Type B pancreatic cell (in vitro differentiated cells): ENCODE measurements at regions not wholly inside any gene's neighbourhood (a gene's known extent, or its start where the extent isn't known, plus 50 kb on each side); places are given as distances from the start of the nearest gene placed in this dataset.

ENCODE experiments used
- DNase-seq: peaks from one replicate; pipeline ENCODE4 v3.0.0; 2021; ENCODE audit warnings: mixed read lengths; ENCODE audit not compliant: unreplicated experiment; ENCODE audit errors: extremely low spot score
- H3K27ac Mint-ChIP-seq: 2 replicates; pipeline ENCODE4 v1.8.0; 2021; ENCODE audit warnings: mild to moderate bottlenecking, mixed read lengths
- H3K27me3 Mint-ChIP-seq: 2 replicates; pipeline ENCODE4 v1.8.0; 2021; ENCODE audit warnings: mixed read lengths
- H3K36me3 Mint-ChIP-seq: 2 replicates; pipeline ENCODE4 v1.8.0; 2021; ENCODE audit warnings: mixed read lengths
- H3K4me1 Mint-ChIP-seq: one replicate; pipeline ENCODE4 v1.8.0; 2021; ENCODE audit warnings: mixed read lengths; ENCODE audit not compliant: unreplicated experiment
- H3K4me3 Mint-ChIP-seq: 2 replicates; pipeline ENCODE4 v1.8.0; 2021; ENCODE audit warnings: mild to moderate bottlenecking, mixed read lengths
- H3K9me3 Mint-ChIP-seq: 2 replicates; pipeline ENCODE4 v1.8.0; 2021; ENCODE audit warnings: mixed read lengths
- CTCF ChIP-seq: fragments of 200-600 bp; sonication (generic); conservative IDR thresholded peaks from 2 replicates; pipeline ENCODE4 v1.5.0; 2021; ENCODE audit warnings: antibody characterized with exemption, mild to moderate bottlenecking

- peaks cover 13% of the 10 kb centered on the region for H3K36me3 Mint-ChIP-seq
- DNase-seq, result no peak
- no peak overlapping the region for H3K4me3 Mint-ChIP-seq
- no peak overlapping the region for H3K27ac Mint-ChIP-seq
- H3K9me3 Mint-ChIP-seq, result peaks cover 15% of the 10 kb centered on the region
- H3K4me1 Mint-ChIP-seq, result peaks cover 9% of the 10 kb centered on the region
- H3K27me3 Mint-ChIP-seq, result peaks cover 8% of the 10 kb centered on the region
- no peak for TF ChIP-seq CTCF
Observed at GRCh38 chr5:167877114-167877722, 414.2 kb upstream of the WWC1 start.

GRCh38 chr5:167877924-167878323, 413.5 kb upstream of the WWC1 start:
- H3K36me3 Mint-ChIP-seq, result peaks cover 13% of the 10 kb centered on the region
- peaks cover 2% of the 10 kb centered on the region for H3K4me1 Mint-ChIP-seq
- no peak overlapping the region for H3K4me3 Mint-ChIP-seq
- no peak for TF ChIP-seq CTCF
- DNase-seq, result no peak
- peaks cover 5% of the 10 kb centered on the region for H3K27me3 Mint-ChIP-seq
- H3K27ac Mint-ChIP-seq, result no peak overlapping the region
- H3K9me3 Mint-ChIP-seq, result peaks cover 15% of the 10 kb centered on the region

- no peaks in the 10 kb centered on the region for H3K4me1 Mint-ChIP-seq
- no peak overlapping the region for H3K27ac Mint-ChIP-seq
- peaks cover 6% of the 10 kb centered on the region for H3K36me3 Mint-ChIP-seq
- DNase-seq, result no peak
- H3K27me3 Mint-ChIP-seq, result no peaks in the 10 kb centered on the region
- peaks cover under 1% of the 10 kb centered on the region for H3K9me3 Mint-ChIP-seq
- TF ChIP-seq CTCF, result no peak
- no peak overlapping the region for H3K4me3 Mint-ChIP-seq
Observed at GRCh38 chr5:167880420-167880819, 411.0 kb upstream of the WWC1 start.

GRCh38 chr5:167881041-167881440, 410.4 kb upstream of the WWC1 start:
- DNase-seq, result no peak
- no peak for TF ChIP-seq CTCF
- Mint-ChIP-seq H3K4me3 (no peak overlapping the region), H3K36me3 (peaks cover 5% of the 10 kb centered on the region), H3K4me1 (no peaks in the 10 kb centered on the region), H3K27ac (no peak overlapping the region), H3K27me3 (no peaks in the 10 kb centered on the region), H3K9me3 (no peaks in the 10 kb centered on the region)

- TF ChIP-seq CTCF, result no peak
- Mint-ChIP-seq H3K27ac (no peak overlapping the region), H3K4me1 (no peaks in the 10 kb centered on the region), H3K9me3 (no peaks in the 10 kb centered on the region), H3K27me3 (no peaks in the 10 kb centered on the region), H3K36me3 (no peaks in the 10 kb centered on the region), H3K4me3 (no peak overlapping the region)
- DNase-seq, result no peak
Observed at GRCh38 chr5:167886196-167886595, 405.2 kb upstream of the WWC1 start.

- no peaks in the 10 kb centered on the region for H3K4me1 Mint-ChIP-seq
- no peaks in the 10 kb centered on the region for H3K9me3 Mint-ChIP-seq
- no peaks in the 10 kb centered on the region for H3K27me3 Mint-ChIP-seq
- H3K36me3 Mint-ChIP-seq, result no peaks in the 10 kb centered on the region
- no peak overlapping the region for H3K27ac Mint-ChIP-seq
- H3K4me3 Mint-ChIP-seq, result no peak overlapping the region
- TF ChIP-seq CTCF, result no peak
- no peak for DNase-seq
Observed at GRCh38 chr5:167888393-167888792, 403.1 kb upstream of the WWC1 start.
